Heart right ventricle (tissue), 16 donors: ENCODE measurements at regions not wholly inside any gene's neighbourhood (a gene's known extent, or its start where the extent isn't known, plus 50 kb on each side); places are given as distances from the start of the nearest gene placed in this dataset.
A peak's percentile ranks its signal among the peaks of the same experiment; 100 is the strongest.

ENCODE experiments used
- ATAC-seq, 8 donors: fragments of 200-7000 bp; cut with Tn5 transposase; one replicate each; pipeline ENCODE4 v1.9.1; 2020; ENCODE audit warnings: mild to moderate bottlenecking in 8 of 8, moderate library complexity in 8 of 8, moderate number of reproducible peaks in 1 of 8
- DNase-seq, 2 donors: peaks; one replicate each; pipeline ENCODE4 v3.0.0-alpha.2; 2020
- H3K27ac ChIP-seq, 10 donors: fragments of 200-600 bp; sonication (generic) in 2 of 10; one replicate each; pipeline versions ENCODE4 v1.5.0 to v1.8.0; 2020 to 2022; ENCODE audit warnings: mild to moderate bottlenecking in 3 of 10
- H3K27me3 ChIP-seq, 7 donors: fragments of 200-600 bp; one replicate each; pipeline ENCODE4 v1.8.0; 2021 to 2022; ENCODE audit warnings: mild to moderate bottlenecking in 2 of 7
- H3K36me3 ChIP-seq, 9 donors: fragments of 200-600 bp; sonication (generic) in 1 of 9; one replicate each; pipeline versions ENCODE4 v1.5.0 to v1.8.0; 2020 to 2022; ENCODE audit warnings: mild to moderate bottlenecking in 2 of 9
- H3K4me1 ChIP-seq, 9 donors: fragments of 200-600 bp; sonication (generic) in 1 of 9; one replicate each; pipeline versions ENCODE4 v1.5.0 to v1.8.0; 2020 to 2022; ENCODE audit warnings: mild to moderate bottlenecking in 4 of 9
- H3K4me3 ChIP-seq, 10 donors: fragments of 200-600 bp; sonication (generic) in 2 of 10; one replicate each; pipeline versions ENCODE4 v1.5.0 to v1.8.0; 2020 to 2022; ENCODE audit warnings: mild to moderate bottlenecking in 7 of 10, moderate library complexity in 2 of 10
- H3K9me3 ChIP-seq, 11 donors: fragments of 200-600 bp in 10 of 11; sonication (generic) in 2 of 11; one replicate each; pipeline versions ENCODE4 v1.5.0 to v1.8.0; 2013 to 2022; ENCODE audit warnings: mild to moderate bottlenecking in 2 of 11, control low read depth in 1 of 11, moderate library complexity in 1 of 11
- WGBS, 2 donors: extraction: QIAGEN DNeasy Blood & Tissue Kit; methylation state at CpG; one replicate each; pipeline ENCODE4 v1.1.7; 2013; ENCODE audit warnings: inconsistent platforms in 1 of 2; 5-methylcytosine and 5-hydroxymethylcytosine counted together
- intact Hi-C, 10 donors: fragments of 100-400 bp; cut with DNase I; formaldehyde crosslinking; loops; one replicate each; pipeline versions ENCODE4 v1.11.1 to v1.14.2; 2022
- TF ChIP-seq, protein P1 (sequence below), 9 donors: fragments of 200-600 bp; sonication (generic) in 2 of 9; IDR thresholded peaks; one replicate each; pipeline versions ENCODE4 v1.5.0 to v1.8.0; 2021 to 2022; ENCODE audit warnings: antibody characterized with exemption in 9 of 9, mild to moderate bottlenecking in 5 of 9, moderate library complexity in 1 of 9
- donor health status: Arrhythmogenic right ventricular cardiomyopathy.
- donor health status: ischemic (EF 13 %, LVEDD 7.1; RV severe dilation, severe dysfunction).
- donor health status: healthy with polysubstance abuse.
- donor health status: DM: no; HTN: yes; CAD: no.
- donor health status: DM: no; HTN: no; CAD: no.
- donor health status: ischemic (EF 25% LVEDD 6.9; RV normal size, moderate dysfunction).
- donor health status: ischemic (EF 25% LVEDD 5.7; RV mildly dilated, moderate dysfunction).
- donor health status: healthy.
- donor health status: DM: yes; HTN: yes; CAD: no.
- donor health status: Ischemic cardiomyopathy.
- donor health status: ischemic (EF 35%, LVEDD 5.7; RV mildly dilated, moderate dysfunction).
- donor health status: nonischemic (EF 11% LVEDD 7.7; RV severe dilation, severe dysfunction).
- donor health status: DM: yes; HTN: yes; CAD: no.
- donor health status: PGD.
- donor health status: ischemic (EF 29% LVEDD 5.4; RV normal size, mild dysfunction).
- donor health status: nonischemic (EF 23%, LVEDD 6.1; RV moderate dilation, normal function).

DNA sequence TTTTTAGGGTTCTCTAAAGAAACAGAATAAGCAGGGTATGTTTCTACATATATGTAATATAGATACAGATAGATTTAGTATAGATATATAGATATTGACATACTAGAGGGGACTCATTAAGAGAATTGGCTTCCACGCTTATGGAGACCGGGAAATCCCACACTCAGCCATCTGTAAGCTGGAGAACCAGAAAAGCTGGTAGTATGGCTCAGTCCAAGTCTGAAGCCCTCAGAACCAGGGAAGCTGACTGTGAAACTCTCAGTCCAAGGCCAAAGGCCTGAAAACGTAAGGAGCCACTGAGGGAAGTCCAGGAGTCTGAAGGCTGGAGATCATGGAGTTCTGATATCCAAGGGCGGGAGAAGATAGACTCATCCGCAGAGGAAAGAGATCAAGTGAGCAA lies 441.3 kb upstream of the CDH20 start:
- intact Hi-C loops: no loop called here
- H3K36me3 ChIP-seq: no peaks in the 10 kb centered on the region
- no peak for ATAC-seq
- H3K9me3 ChIP-seq: peaks cover 0 to 2% (median 0%) of the 10 kb centered on the region in 11 donors
- TF ChIP-seq, protein P1, sequence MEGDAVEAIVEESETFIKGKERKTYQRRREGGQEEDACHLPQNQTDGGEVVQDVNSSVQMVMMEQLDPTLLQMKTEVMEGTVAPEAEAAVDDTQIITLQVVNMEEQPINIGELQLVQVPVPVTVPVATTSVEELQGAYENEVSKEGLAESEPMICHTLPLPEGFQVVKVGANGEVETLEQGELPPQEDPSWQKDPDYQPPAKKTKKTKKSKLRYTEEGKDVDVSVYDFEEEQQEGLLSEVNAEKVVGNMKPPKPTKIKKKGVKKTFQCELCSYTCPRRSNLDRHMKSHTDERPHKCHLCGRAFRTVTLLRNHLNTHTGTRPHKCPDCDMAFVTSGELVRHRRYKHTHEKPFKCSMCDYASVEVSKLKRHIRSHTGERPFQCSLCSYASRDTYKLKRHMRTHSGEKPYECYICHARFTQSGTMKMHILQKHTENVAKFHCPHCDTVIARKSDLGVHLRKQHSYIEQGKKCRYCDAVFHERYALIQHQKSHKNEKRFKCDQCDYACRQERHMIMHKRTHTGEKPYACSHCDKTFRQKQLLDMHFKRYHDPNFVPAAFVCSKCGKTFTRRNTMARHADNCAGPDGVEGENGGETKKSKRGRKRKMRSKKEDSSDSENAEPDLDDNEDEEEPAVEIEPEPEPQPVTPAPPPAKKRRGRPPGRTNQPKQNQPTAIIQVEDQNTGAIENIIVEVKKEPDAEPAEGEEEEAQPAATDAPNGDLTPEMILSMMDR (IDR thresholded peaks at IDR 0.05): no peak
- DNase-seq: no peak
- H3K27me3 ChIP-seq: no peaks in the 10 kb centered on the region
- H3K27ac ChIP-seq: no peak overlapping the region
- H3K4me3 ChIP-seq: no peak overlapping the region
- WGBS, 2 donors: 88 to 96% methylated on average over 5 of the region's 5 CpGs
- peaks cover 0 to 13% (median 0%) of the 10 kb centered on the region in 9 donors for H3K4me1 ChIP-seq

DNA sequence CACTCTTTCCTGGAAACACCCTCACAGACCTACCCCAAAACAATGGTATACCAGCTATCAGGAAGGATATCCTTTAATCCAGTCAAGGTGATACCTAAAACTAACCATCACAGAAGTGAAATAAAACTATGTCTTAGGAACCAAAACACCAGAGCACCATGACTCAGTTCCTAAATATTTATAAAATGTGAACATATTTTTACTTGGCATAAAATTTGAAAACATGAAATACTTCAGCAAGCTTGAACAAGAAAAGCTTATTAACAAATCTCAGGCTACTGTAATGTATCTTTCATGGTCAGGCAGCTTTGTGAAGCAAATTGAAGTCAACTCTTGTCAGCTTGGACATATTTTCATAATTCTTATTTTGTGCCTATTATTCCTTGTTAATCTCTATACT lies 440.8 kb upstream of the CDH20 start:
- TF ChIP-seq, protein P1 (IDR thresholded peaks at IDR 0.05): no peak
- peaks cover 0 to 13% (median 0%) of the 10 kb centered on the region in 9 donors for H3K4me1 ChIP-seq
- H3K36me3 ChIP-seq: no peaks in the 10 kb centered on the region
- DNase-seq (no peak), ATAC-seq (no peak)
- H3K4me3 ChIP-seq: no peak overlapping the region
- H3K27me3 ChIP-seq: no peaks in the 10 kb centered on the region
- peaks cover 0 to 2% (median 0%) of the 10 kb centered on the region in 11 donors for H3K9me3 ChIP-seq
- intact Hi-C loops: no loop called here
- H3K27ac ChIP-seq: no peak overlapping the region

DNA sequence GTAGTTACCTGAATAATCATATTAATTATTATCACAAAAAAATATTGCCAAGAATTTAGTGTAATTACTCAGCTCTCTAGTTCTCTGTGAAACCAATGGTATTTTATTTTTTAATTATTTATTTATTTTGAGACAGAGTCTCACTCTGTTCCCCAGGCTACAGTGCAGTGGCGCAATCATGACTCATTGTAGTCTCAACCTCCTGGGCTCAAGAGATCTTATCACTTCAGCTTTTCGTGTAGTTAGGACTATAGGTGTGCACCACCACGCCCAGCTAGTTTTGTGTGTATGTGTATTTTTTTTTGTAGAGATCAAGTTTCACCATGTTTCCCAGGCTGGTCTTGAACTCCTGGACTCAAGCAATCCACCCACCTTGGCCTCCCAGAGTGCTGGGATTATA lies 440.4 kb upstream of the CDH20 start:
- TF ChIP-seq, protein P1 (IDR thresholded peaks at IDR 0.05): no peak
- H3K4me1 ChIP-seq: peaks cover 0 to 13% (median 0%) of the 10 kb centered on the region in 9 donors

DNA sequence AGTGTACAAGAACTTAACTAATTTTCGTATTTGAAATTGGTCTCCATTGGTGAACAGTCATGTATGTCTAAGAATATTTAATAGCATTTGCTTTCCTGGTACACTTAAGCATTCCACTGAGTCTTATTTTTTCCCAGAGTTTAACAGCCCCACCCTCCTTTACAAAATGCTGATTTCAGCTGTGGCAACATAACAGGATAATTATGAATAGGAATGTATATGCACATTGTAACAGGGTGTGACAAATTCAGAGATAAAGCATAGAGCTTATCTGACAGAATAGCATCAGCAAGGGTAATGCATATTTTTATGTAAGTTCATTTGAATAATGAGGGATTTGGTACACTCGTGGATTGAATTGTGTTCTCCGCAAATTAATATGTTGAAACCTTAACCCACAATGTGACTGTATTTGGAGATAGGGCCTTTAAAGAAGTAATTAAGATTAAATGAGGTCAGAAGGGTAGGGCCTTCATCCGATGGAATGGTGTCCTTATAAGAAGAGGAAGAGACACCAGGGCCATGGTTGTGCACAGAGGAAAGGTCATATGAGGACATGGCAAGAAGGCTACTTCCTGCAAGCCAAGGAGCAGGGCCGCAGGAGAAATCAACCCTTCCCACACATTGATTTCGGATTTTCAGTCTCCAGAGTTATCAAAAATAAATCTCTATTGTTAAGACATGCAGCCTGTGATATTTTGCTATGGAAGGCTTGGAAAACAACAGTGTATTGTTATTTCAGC lies 439.7 kb upstream of the CDH20 start:
- TF ChIP-seq, protein P1 (IDR thresholded peaks at IDR 0.05): no peak
- DNase-seq (no peak), ATAC-seq (peak in 3 of 8 donors; percentile 12 to 61 (median 56))
- Histone ChIP-seq H3K4me1 (peaks cover 0 to 13% (median 0%) of the 10 kb centered on the region in 9 donors), H3K4me3 (no peak overlapping the region), H3K27me3 (no peaks in the 10 kb centered on the region), H3K36me3 (no peaks in the 10 kb centered on the region), H3K27ac (peak overlapping the region in 2 of 10 donors; percentile 21 to 35), H3K9me3 (no peaks in the 10 kb centered on the region)
- intact Hi-C loops: no loop called here
- WGBS, 2 donors: 68 to 79% methylated on average over 6 of the region's 6 CpGs

More for the DNA sequence above, 440.4 kb upstream of the CDH20 start:
- Histone ChIP-seq H3K9me3 (peaks cover 0 to 2% (median 0%) of the 10 kb centered on the region in 11 donors), H3K4me3 (no peak overlapping the region), H3K36me3 (no peaks in the 10 kb centered on the region), H3K27ac (no peak overlapping the region), H3K27me3 (no peaks in the 10 kb centered on the region)
- DNase-seq (no peak), ATAC-seq (no peak)
- intact Hi-C loops: no loop called here
- WGBS, 2 donors: 74 to 84% methylated on average over 3 of the region's 3 CpGs
